ENCODE measurements at regions not wholly inside any gene's neighbourhood (a gene's known extent, or its start where the extent isn't known, plus 50 kb on each side); places are given as distances from the start of the nearest gene placed in this dataset.

DNA sequence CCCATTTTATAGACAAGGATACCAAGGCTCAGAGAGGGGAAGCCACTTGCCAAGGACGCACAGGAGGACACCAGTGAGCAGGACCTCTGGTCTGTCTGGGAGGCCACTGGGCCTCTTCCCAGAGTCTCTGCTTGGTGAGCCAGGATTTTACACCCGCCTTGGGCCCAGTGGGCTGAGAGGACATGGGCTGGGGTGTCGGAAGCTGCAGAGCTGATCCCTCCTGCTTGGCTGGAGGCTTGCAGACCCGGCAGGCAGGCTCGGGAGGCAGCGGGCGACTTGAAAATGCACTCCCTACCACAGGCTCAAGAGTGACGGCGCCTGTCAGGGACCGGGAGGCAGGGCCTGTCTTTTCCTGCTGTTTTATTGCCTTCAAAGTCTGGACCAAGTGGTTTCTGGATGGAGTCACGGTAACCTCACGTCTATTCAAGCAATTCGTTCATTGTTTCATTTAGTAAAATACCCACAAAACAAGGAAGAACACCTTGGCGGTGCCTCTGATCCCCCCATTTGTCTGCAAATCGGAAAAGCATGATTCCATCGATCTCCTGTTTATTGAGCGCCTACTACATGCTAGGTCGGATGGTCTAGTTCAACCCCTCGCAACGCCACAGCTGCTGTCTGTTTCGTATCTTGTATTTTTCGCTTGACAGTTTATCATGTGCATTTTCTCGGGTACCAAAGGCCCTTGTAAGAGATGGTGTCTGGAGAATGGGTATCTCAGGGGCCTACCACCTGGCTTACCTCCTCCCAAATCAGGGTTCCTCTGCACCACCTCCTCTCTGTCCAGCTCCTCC lies 108.1 kb upstream of the IER5L start (continued):
- TF ChIP-seq, protein P1, sequence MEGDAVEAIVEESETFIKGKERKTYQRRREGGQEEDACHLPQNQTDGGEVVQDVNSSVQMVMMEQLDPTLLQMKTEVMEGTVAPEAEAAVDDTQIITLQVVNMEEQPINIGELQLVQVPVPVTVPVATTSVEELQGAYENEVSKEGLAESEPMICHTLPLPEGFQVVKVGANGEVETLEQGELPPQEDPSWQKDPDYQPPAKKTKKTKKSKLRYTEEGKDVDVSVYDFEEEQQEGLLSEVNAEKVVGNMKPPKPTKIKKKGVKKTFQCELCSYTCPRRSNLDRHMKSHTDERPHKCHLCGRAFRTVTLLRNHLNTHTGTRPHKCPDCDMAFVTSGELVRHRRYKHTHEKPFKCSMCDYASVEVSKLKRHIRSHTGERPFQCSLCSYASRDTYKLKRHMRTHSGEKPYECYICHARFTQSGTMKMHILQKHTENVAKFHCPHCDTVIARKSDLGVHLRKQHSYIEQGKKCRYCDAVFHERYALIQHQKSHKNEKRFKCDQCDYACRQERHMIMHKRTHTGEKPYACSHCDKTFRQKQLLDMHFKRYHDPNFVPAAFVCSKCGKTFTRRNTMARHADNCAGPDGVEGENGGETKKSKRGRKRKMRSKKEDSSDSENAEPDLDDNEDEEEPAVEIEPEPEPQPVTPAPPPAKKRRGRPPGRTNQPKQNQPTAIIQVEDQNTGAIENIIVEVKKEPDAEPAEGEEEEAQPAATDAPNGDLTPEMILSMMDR (IDR thresholded peaks at IDR 0.05; ENCODE audit: control extremely low read depth in 1 of 3, insufficient read depth in 1 of 3, low read depth in 1 of 3, low read length in 3 of 3) = no peak
- TF ChIP-seq NRF1 (IDR thresholded peaks at IDR 0.05; ENCODE audit: low read depth, low read length) (no peak), BACH1 (IDR thresholded peaks at IDR 0.05; ENCODE audit: low read length) (no peak)
